Sigmoid colon (tissue), 6 donors: ENCODE measurements at regions not wholly inside any gene's neighbourhood (a gene's known extent, or its start where the extent isn't known, plus 50 kb on each side); places are given as distances from the start of the nearest gene placed in this dataset.

Experiments
- DNase-seq: peaks from one replicate; pipeline ENCODE4 v3.0.0-alpha.2; 2019
- H3K27ac ChIP-seq, 4 donors: fragments of 200-600 bp; sonication (generic); one replicate each; pipeline ENCODE4 v1.5.1; 2016 to 2019; ENCODE audit warnings: mild to moderate bottlenecking in 1 of 4
- H3K27me3 ChIP-seq, 3 donors: fragments of 200-600 bp; sonication (generic); one replicate each; pipeline ENCODE4 v1.5.1; 2019; ENCODE audit warnings: mild to moderate bottlenecking in 1 of 3
- H3K36me3 ChIP-seq, 4 donors: fragments of 200-600 bp; sonication (generic); one replicate each; pipeline ENCODE4 v1.5.1; 2016 to 2019
- H3K4me1 ChIP-seq, 4 donors: fragments of 200-600 bp; sonication (generic); one replicate each; pipeline ENCODE4 v1.5.1; 2017 to 2019
- H3K4me3 ChIP-seq, 4 donors: fragments of 200-600 bp; sonication (generic); one replicate each; pipeline ENCODE4 v1.5.1; 2017 to 2019; ENCODE audit warnings: mild to moderate bottlenecking in 2 of 4, moderate library complexity in 1 of 4
- H3K9me3 ChIP-seq, 4 donors: fragments of 200-600 bp in 3 of 4; sonication (generic) in 3 of 4; one replicate each; pipeline versions ENCODE4 v1.5.1 to v1.6.1; 2013 to 2019
- CTCF ChIP-seq, 4 experiments: fragments of 450-650 bp in 3 of 4; fragments of 200-600 bp in 1 of 4; IDR thresholded peaks; one replicate each; pipeline ENCODE4 v1.5.1; 2016 to 2019; ENCODE audit warnings: antibody characterized with exemption in 4 of 4, mild to moderate bottlenecking in 3 of 4, moderate library complexity in 2 of 4
- EP300 ChIP-seq, 4 donors: sonication (generic); formaldehyde crosslinking; IDR thresholded peaks; one replicate each; pipeline ENCODE4 v1.6.1; 2017; ENCODE audit warnings: antibody characterized with exemption in 4 of 4
- POLR2A ChIP-seq, 2 donors: fragments of 450-650 bp; IDR thresholded peaks; one replicate each; pipeline ENCODE4 v1.6.1; 2016; ENCODE audit warnings: antibody characterized with exemption in 2 of 2, mild to moderate bottlenecking in 2 of 2, moderate library complexity in 2 of 2
- POLR2AphosphoS5 ChIP-seq, 4 donors: sonication (generic); formaldehyde crosslinking; IDR thresholded peaks; one replicate each; pipeline ENCODE4 v1.6.1; 2017; ENCODE audit warnings: antibody characterized with exemption in 4 of 4
- WGBS, 2 donors: extraction: QIAGEN DNeasy Blood & Tissue Kit; methylation state at CpG; one replicate each; pipeline ENCODE4 v1.1.7; 2013; 5-methylcytosine and 5-hydroxymethylcytosine counted together
- intact Hi-C: fragments of 100-400 bp; cut with DNase I; formaldehyde crosslinking; loops from one replicate; pipeline ENCODE4 v1.15.1; 2023
- donor health status: healthy with polysubstance abuse.
- donor health status: healthy.

GRCh38 chr9:89955144-89955543 lies 350.3 kb downstream of the GADD45G start:
- Histone ChIP-seq H3K4me3 (no peak overlapping the region), H3K4me1 (peaks cover 0 to 33% (median 23%) of the 10 kb centered on the region in 4 donors), H3K36me3 (no peaks in the 10 kb centered on the region), H3K27ac (no peak overlapping the region), H3K9me3 (no peaks in the 10 kb centered on the region), H3K27me3 (no peaks in the 10 kb centered on the region)
- intact Hi-C loops = no loop called here
- 74 to 82% methylated on average over 2 of the region's 2 CpGs for WGBS, 2 donors
- no peak for DNase-seq
- TF ChIP-seq POLR2AphosphoS5 (IDR thresholded peaks at IDR 0.05) = no peak
- no peak for TF ChIP-seq POLR2A (IDR thresholded peaks at IDR 0.05)

- Histone ChIP-seq H3K4me3 (no peak overlapping the region), H3K36me3 (no peaks in the 10 kb centered on the region), H3K9me3 (no peaks in the 10 kb centered on the region), H3K4me1 (peaks cover 0 to 33% (median 23%) of the 10 kb centered on the region in 4 donors), H3K27ac (no peak overlapping the region), H3K27me3 (no peaks in the 10 kb centered on the region)
- intact Hi-C loops = no loop called here
- whole genome bisulfite sequencing, 2 donors = 83 to 85% methylated on average over 1 of the region's 1 CpG
- no peak for TF ChIP-seq EP300 (IDR thresholded peaks at IDR 0.05)
- TF ChIP-seq POLR2A (IDR thresholded peaks at IDR 0.05) = no peak
- TF ChIP-seq CTCF (IDR thresholded peaks at IDR 0.05) = no peak
- no peak for TF ChIP-seq POLR2AphosphoS5 (IDR thresholded peaks at IDR 0.05)
- DNase-seq = no peak
Observed at GRCh38 chr9:89955626-89956025, 350.8 kb downstream of the GADD45G start.

GRCh38 chr9:89956331-89956730 lies 351.5 kb downstream of the GADD45G start:
- Histone ChIP-seq H3K27me3 (no peaks in the 10 kb centered on the region), H3K36me3 (no peaks in the 10 kb centered on the region), H3K9me3 (no peaks in the 10 kb centered on the region), H3K4me3 (no peak overlapping the region), H3K4me1 (peaks cover 0 to 28% (median 23%) of the 10 kb centered on the region in 4 donors), H3K27ac (no peak overlapping the region)
- no peak for DNase-seq
- no peak for TF ChIP-seq CTCF (IDR thresholded peaks at IDR 0.05)
- TF ChIP-seq POLR2A (IDR thresholded peaks at IDR 0.05) = no peak
- no peak for TF ChIP-seq POLR2AphosphoS5 (IDR thresholded peaks at IDR 0.05)
- WGBS, 2 donors = 26 to 62% methylated on average over 5 of the region's 5 CpGs
- intact Hi-C loops = no loop called here

GRCh38 chr9:89956907-89957306 lies 352.1 kb downstream of the GADD45G start:
- Histone ChIP-seq H3K36me3 (no peaks in the 10 kb centered on the region), H3K27me3 (no peaks in the 10 kb centered on the region), H3K4me1 (peaks cover 0 to 32% (median 25%) of the 10 kb centered on the region in 4 donors), H3K9me3 (no peaks in the 10 kb centered on the region), H3K27ac (no peak overlapping the region), H3K4me3 (no peak overlapping the region)
- no peak for DNase-seq
- no peak for TF ChIP-seq CTCF (IDR thresholded peaks at IDR 0.05)
- no peak for TF ChIP-seq POLR2AphosphoS5 (IDR thresholded peaks at IDR 0.05)
- TF ChIP-seq EP300 (IDR thresholded peaks at IDR 0.05) = no peak
- no peak for TF ChIP-seq POLR2A (IDR thresholded peaks at IDR 0.05)
- 36 to 60% methylated on average over 3 of the region's 3 CpGs for WGBS, 2 donors
- intact Hi-C loops = no loop called here

- no peak for TF ChIP-seq CTCF (IDR thresholded peaks at IDR 0.05)
- intact Hi-C loops = no loop called here
- no peaks in the 10 kb centered on the region for H3K36me3 ChIP-seq
- no peaks in the 10 kb centered on the region for H3K27me3 ChIP-seq
- no peaks in the 10 kb centered on the region for H3K9me3 ChIP-seq
- no peak for DNase-seq
- H3K4me3 ChIP-seq = no peak overlapping the region
- H3K27ac ChIP-seq = no peak overlapping the region
- WGBS, 2 donors = 90 to 94% methylated on average over 11 of the region's 11 CpGs
- H3K4me1 ChIP-seq = peaks cover 0 to 38% (median 28%) of the 10 kb centered on the region in 4 donors
Observed at GRCh38 chr9:89958086-89958485, 353.3 kb downstream of the GADD45G start.
